ENCODE measurements at regions not wholly inside any gene's neighbourhood (a gene's known extent, or its start where the extent isn't known, plus 50 kb on each side); places are given as distances from the start of the nearest gene placed in this dataset.
"Not testable (repeated sequence)": the region's sequence is repeated elsewhere in the genome, so short reads cannot be mapped to it uniquely, and the experiment has no call there.

GRCh38 chr15:77944002-77944867, 133.3 kb downstream of the TBC1D2B start:
- H3K9ac ChIP-seq (ENCODE audit: insufficient read depth in 1 of 2, low read length in 2 of 2) = no peak overlapping the region
- no peaks in the 10 kb centered on the region for H3K36me3 ChIP-seq (ENCODE audit: control insufficient read depth in 4 of 4, insufficient read depth in 4 of 4, low read length in 4 of 4)

DNA sequence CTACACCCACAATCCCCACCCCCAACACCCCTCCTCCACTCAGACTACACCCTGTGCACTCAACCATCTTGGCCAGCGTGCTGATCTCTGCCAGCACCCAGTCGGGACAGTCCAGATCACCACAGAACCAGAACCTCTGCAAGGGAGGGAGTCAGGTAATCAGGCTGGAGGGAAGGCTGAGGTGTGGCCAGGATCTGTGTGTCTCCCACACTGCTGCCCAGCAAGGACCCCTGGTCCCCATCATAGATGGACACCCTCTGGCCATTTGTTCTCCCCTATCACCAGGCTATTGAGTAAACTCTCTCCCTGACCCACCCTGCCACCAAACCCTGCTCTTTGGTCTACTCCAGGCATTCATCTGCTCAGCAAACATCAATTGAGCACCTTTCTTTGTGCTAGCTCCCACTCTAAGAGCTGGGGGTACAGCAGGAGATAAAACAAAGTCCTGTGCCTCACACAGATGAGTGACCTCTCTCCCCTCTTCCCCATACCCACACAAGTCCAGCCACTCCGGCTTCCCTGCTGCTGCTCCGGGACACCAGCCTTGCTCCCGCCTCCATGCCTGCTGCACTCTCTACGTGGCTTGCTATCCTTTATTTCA, 134.8 kb downstream of the TBC1D2B start:
- 91 to 96% methylated on average over 6 of the region's 6 CpGs for WGBS, 2 donors
- ATAC-seq (ENCODE audit: insufficient read depth, low FRiP score) = no peak

More at GRCh38 chr15:77944002-77944867, 133.3 kb downstream of the TBC1D2B start:
- Histone ChIP-seq H3K27me3 (ENCODE audit: control insufficient read depth in 3 of 3, insufficient read depth in 3 of 3, low read length in 2 of 3) (no peaks in the 10 kb centered on the region), H3K4me1 (ENCODE audit: control insufficient read depth in 5 of 5, insufficient read depth in 5 of 5, low read length in 5 of 5) (peaks cover 0 to 11% (median 0%) of the 10 kb centered on the region in 5 donors), H3K9me3 (ENCODE audit: control insufficient read depth in 4 of 4, insufficient read depth in 3 of 4, low read length in 3 of 4) (no peaks in the 10 kb centered on the region), H3K27ac (ENCODE audit: low read depth in 1 of 2, low read length in 1 of 2) (peak overlapping the region; percentile 35 to 83), H3K4me3 (peak overlapping the region; percentile 7)
- TF ChIP-seq CTCF (IDR thresholded peaks at IDR 0.05; ENCODE audit: control extremely low read depth, extremely low read depth) = no peak
- DNase-seq (peak; percentile 77 to 90 (median 85)), ATAC-seq (ENCODE audit: insufficient read depth, low FRiP score) (peak; percentile 85)
- WGBS, 2 donors = 9 to 10% methylated on average over 45 of the region's 45 CpGs

GRCh38 chr15:77941090-77941827, 136.3 kb downstream of the TBC1D2B start:
- not testable (repeated sequence) for H3K9me3 ChIP-seq (ENCODE audit: control insufficient read depth in 4 of 4, insufficient read depth in 3 of 4, low read length in 3 of 4); H3K27ac ChIP-seq (ENCODE audit: low read depth in 1 of 2, low read length in 1 of 2); ATAC-seq (ENCODE audit: insufficient read depth, low FRiP score); DNase-seq; H3K9ac ChIP-seq (ENCODE audit: insufficient read depth in 1 of 2, low read length in 2 of 2); H3K36me3 ChIP-seq (ENCODE audit: control insufficient read depth in 4 of 4, insufficient read depth in 4 of 4, low read length in 4 of 4); H3K27me3 ChIP-seq (ENCODE audit: control insufficient read depth in 3 of 3, insufficient read depth in 3 of 3, low read length in 2 of 3); H3K4me3 ChIP-seq
- WGBS, 2 donors = 94 to 96% methylated on average over 11 to 13 of the region's 25 CpGs
- peaks cover 0 to 20% (median 3%) of the 10 kb centered on the region in 5 donors for H3K4me1 ChIP-seq (ENCODE audit: control insufficient read depth in 5 of 5, insufficient read depth in 5 of 5, low read length in 5 of 5)

More for the DNA sequence above, 134.8 kb downstream of the TBC1D2B start:
- Histone ChIP-seq H3K27ac (ENCODE audit: low read depth in 1 of 2, low read length in 1 of 2) (no peak overlapping the region), H3K9me3 (ENCODE audit: control insufficient read depth in 4 of 4, insufficient read depth in 3 of 4, low read length in 3 of 4) (no peaks in the 10 kb centered on the region), H3K36me3 (ENCODE audit: control insufficient read depth in 4 of 4, insufficient read depth in 4 of 4, low read length in 4 of 4) (no peaks in the 10 kb centered on the region), H3K9ac (ENCODE audit: insufficient read depth in 1 of 2, low read length in 2 of 2) (no peak overlapping the region), H3K27me3 (ENCODE audit: control insufficient read depth in 3 of 3, insufficient read depth in 3 of 3, low read length in 2 of 3) (no peaks in the 10 kb centered on the region), H3K4me3 (no peak overlapping the region), H3K4me1 (ENCODE audit: control insufficient read depth in 5 of 5, insufficient read depth in 5 of 5, low read length in 5 of 5) (peaks cover 0 to 20% (median 3%) of the 10 kb centered on the region in 5 donors)
- TF ChIP-seq CTCF (IDR thresholded peaks at IDR 0.05; ENCODE audit: control extremely low read depth, extremely low read depth) = no peak
- no peak for DNase-seq
